RWPE2 (cell line): ENCODE measurements at regions not wholly inside any gene's neighbourhood (a gene's known extent, or its start where the extent isn't known, plus 50 kb on each side); places are given as distances from the start of the nearest gene placed in this dataset.

Source experiments
- ATAC-seq: fragments of 200-7000 bp; cut with Tn5 transposase; 3 replicates; pipeline ENCODE4 v1.9.1; 2021; ENCODE audit warnings: low read depth
- DNase-seq: peaks from one replicate; pipeline ENCODE4 v3.0.0-alpha.2; 2020; ENCODE audit warnings: low spot score
- H3K27ac ChIP-seq: fragments of 450-650 bp; 2 replicates; pipeline ENCODE4 v1.5.1; 2017; ENCODE audit warnings: mild to moderate bottlenecking; ENCODE audit not compliant: poor library complexity, severe bottlenecking
- H3K27me3 ChIP-seq: fragments of 250-450 bp; sonication (Bioruptor Pico); 2 replicates; pipeline ENCODE4 v1.5.1; 2021; ENCODE audit warnings: mild to moderate bottlenecking, moderate library complexity; ENCODE audit not compliant: insufficient read depth, poor library complexity, severe bottlenecking
- H3K36me3 ChIP-seq: fragments of 250-450 bp; sonication (Bioruptor Pico); 2 replicates; pipeline ENCODE4 v1.5.1; 2020; ENCODE audit warnings: low read depth, mild to moderate bottlenecking, moderate library complexity
- H3K4me1 ChIP-seq: fragments of 250-450 bp; sonication (Bioruptor Pico); 2 replicates; pipeline ENCODE4 v1.5.1; 2021; ENCODE audit warnings: mild to moderate bottlenecking, moderate library complexity; ENCODE audit not compliant: insufficient read depth, poor library complexity, severe bottlenecking
- H3K4me3 ChIP-seq: fragments of 250-450 bp; sonication (Bioruptor Pico); 2 replicates; pipeline ENCODE4 v1.5.1; 2021; ENCODE audit warnings: mild to moderate bottlenecking, moderate library complexity; ENCODE audit not compliant: severe bottlenecking
- H3K9me3 ChIP-seq: fragments of 250-450 bp; sonication (Bioruptor Pico); 2 replicates; pipeline ENCODE4 v1.5.1; 2021; ENCODE audit warnings: mild to moderate bottlenecking, moderate library complexity; ENCODE audit not compliant: severe bottlenecking
- TF ChIP-seq, protein P1 (sequence below): fragments of 450-650 bp; IDR thresholded peaks from one replicate; pipeline ENCODE4 v1.5.1; 2017; ENCODE audit warnings: mild to moderate bottlenecking, moderate library complexity; ENCODE audit not compliant: poor library complexity, severe bottlenecking

DNA sequence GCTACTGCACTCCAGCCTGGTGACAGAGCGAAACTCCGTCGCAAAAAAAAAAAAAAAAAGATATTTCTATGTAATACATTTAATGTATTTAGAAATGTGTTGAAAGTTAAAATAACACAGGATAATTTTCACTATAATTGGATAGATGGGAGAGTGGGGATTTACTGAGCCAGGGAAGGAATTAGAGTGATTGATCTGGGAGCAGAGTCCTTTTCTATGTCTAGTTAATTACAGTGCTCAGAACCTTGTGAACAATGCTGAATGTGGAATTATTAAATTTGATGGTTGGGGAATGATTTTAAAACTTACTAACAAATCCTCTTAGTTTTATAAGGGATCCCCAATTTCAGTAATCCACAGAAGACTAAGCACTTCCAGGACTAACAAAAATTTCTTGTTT is 239.7 kb downstream of the CSNK1G3 start:
- Histone ChIP-seq H3K4me3 (no peak overlapping the region), H3K9me3 (no peaks in the 10 kb centered on the region), H3K27ac (no peak overlapping the region), H3K4me1 (peaks cover 4% of the 10 kb centered on the region), H3K36me3 (no peaks in the 10 kb centered on the region), H3K27me3 (no peaks in the 10 kb centered on the region)
- ATAC-seq (no peak), DNase-seq (no peak)
- TF ChIP-seq, protein P1, sequence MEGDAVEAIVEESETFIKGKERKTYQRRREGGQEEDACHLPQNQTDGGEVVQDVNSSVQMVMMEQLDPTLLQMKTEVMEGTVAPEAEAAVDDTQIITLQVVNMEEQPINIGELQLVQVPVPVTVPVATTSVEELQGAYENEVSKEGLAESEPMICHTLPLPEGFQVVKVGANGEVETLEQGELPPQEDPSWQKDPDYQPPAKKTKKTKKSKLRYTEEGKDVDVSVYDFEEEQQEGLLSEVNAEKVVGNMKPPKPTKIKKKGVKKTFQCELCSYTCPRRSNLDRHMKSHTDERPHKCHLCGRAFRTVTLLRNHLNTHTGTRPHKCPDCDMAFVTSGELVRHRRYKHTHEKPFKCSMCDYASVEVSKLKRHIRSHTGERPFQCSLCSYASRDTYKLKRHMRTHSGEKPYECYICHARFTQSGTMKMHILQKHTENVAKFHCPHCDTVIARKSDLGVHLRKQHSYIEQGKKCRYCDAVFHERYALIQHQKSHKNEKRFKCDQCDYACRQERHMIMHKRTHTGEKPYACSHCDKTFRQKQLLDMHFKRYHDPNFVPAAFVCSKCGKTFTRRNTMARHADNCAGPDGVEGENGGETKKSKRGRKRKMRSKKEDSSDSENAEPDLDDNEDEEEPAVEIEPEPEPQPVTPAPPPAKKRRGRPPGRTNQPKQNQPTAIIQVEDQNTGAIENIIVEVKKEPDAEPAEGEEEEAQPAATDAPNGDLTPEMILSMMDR = no peak

DNA sequence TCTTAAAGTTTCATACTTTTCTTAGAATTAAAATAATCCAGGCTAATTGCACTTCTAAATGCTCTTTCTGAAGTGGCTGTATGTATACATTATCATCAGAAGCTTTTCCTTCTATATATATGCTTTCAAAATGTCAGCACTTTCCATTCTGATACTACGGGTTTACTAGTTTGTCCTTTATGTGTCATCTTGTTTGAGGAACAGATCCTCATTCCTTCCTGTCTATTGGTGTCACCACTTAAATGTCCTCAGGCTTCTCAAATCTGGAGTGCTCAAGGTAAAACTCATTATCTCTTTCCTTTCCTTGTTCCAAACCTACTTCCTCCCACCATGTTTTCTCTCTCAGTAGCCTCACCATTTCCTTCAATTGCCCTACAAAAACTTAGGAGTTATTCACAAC is 236.3 kb downstream of the CSNK1G3 start:
- Histone ChIP-seq H3K27ac (no peak overlapping the region), H3K36me3 (no peaks in the 10 kb centered on the region), H3K4me3 (no peak overlapping the region), H3K27me3 (no peaks in the 10 kb centered on the region), H3K9me3 (no peaks in the 10 kb centered on the region), H3K4me1 (no peaks in the 10 kb centered on the region)
- TF ChIP-seq, protein P1 = no peak
- no peak for ATAC-seq
- no peak for DNase-seq

DNA sequence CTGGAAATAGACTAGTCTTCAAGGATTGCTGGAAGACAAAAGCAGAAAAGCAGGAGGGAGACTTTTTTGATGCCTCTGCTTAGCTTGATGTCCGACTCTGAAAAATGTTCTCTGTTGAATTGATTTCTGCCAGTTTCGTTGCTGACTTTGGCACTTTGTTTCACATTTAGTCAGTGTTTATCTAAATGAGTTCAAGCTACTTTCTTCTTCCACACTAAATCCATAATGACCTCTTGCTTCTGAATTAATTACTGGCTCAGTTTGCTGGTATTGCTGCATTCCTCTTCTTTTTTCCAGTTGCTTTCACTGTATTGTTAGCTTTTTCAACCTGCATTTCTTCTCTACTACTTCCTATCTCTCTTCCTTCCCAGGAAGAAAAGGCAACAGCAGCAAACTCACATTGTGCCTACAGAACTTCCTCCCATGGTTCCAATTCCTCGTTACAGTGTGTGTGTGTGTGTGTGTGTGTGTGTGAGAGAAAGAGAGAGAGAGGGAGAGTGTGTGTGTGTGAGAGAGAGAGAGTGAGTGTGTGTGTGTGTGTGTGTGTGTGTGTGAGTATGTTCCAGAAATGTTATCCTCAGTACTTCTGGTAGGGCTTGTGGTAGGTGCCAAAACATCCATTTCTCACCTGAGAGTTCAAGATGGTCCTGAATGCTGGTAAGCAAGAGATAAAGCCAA is 234.8 kb downstream of the CSNK1G3 start:
- Histone ChIP-seq H3K27me3 (no peaks in the 10 kb centered on the region), H3K9me3 (no peaks in the 10 kb centered on the region), H3K4me1 (no peaks in the 10 kb centered on the region), H3K4me3 (no peak overlapping the region), H3K36me3 (no peaks in the 10 kb centered on the region), H3K27ac (no peak overlapping the region)
- DNase-seq (no peak), ATAC-seq (no peak)
- TF ChIP-seq, protein P1 = no peak

DNA sequence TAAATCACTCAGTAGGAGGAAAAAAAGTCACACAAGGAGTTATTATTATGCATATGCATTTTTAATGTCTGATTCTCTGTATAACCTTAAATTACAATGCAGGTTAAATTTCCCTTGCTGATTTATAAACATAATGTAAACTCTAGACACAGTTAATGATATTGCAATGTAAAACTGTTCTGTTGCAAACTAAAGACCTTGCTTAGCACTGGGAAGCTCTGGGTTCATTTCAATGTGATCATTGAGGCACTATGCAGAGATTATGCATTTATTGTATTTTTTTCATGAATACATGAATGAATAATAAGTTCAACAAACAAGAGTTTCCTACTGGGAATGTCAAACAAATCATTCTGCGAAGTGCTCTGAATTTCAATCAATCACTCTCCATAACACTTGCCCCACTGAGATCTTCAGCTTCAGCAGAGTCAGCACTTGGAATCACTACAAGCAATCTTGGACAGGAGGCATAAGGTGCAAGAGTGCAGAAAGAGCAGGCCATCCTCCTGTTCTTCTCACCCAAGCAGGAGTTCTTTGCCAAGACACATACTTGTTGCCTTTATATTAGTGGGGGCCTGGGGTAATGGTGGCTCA is 232.1 kb downstream of the CSNK1G3 start:
- H3K4me1 ChIP-seq = no peaks in the 10 kb centered on the region
- ATAC-seq (no peak), DNase-seq (no peak)
- TF ChIP-seq, protein P1 = no peak
- H3K27ac ChIP-seq = no peak overlapping the region
- H3K36me3 ChIP-seq = no peaks in the 10 kb centered on the region
- H3K9me3 ChIP-seq = no peaks in the 10 kb centered on the region
- no peak overlapping the region for H3K4me3 ChIP-seq
- H3K27me3 ChIP-seq = no peaks in the 10 kb centered on the region

DNA sequence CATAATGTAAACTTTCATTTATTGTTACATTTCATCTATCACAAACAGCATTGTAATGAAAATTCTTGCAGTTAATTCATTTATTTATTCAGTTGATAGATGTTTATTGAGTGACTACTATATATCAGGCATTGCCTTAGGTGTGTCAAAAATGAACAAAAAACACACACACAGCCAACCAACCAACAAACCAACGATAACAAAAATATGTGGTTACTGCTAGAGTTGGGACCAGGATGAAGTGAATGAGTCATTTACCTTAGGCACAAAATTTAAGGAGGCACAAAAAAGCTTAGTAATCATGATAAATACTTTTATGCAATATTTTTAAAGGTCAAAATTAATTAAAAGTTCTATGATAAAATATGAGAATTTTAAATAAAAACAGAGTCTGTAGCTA is 223.4 kb downstream of the CSNK1G3 start:
- DNase-seq (no peak), ATAC-seq (no peak)
- no peaks in the 10 kb centered on the region for H3K36me3 ChIP-seq
- no peak overlapping the region for H3K4me3 ChIP-seq
- no peaks in the 10 kb centered on the region for H3K4me1 ChIP-seq
- TF ChIP-seq, protein P1 = no peak
- no peaks in the 10 kb centered on the region for H3K27me3 ChIP-seq
- H3K9me3 ChIP-seq = no peaks in the 10 kb centered on the region
- no peak overlapping the region for H3K27ac ChIP-seq
